ENCODE measurements at regions not wholly inside any gene's neighbourhood (a gene's known extent, or its start where the extent isn't known, plus 50 kb on each side); places are given as distances from the start of the nearest gene placed in this dataset.

DNA sequence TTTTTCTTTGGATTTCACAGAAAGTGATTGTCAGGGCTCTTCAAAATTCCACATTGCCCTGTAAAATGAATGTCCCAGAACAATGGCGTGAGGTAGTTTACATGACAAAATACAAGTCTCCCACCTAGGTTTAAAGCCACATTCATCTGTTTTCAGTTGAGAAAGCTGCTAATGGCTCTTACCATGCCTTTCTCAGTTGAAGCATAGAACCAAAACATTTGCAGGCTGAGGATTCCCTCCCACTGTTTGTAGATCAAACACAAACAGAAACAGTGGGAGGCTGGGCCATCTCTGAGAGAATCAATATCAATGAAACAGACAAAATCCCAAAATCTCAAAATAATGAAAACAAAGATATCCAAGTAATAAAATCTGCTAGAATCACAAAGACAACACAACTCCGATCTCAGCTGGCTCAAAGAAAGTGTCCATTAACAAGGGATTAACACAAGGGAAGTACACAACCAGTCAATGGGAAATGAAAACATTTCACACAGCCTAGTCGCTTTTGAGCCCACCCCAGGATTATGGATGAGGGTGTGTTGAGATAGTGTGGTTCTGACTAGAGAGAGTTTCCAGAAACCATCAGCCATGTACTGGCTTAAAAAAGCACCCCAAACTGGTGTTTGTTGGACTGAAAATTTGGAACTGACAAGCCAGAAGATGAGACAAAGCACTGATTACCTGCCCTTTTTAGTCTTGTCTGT is 54.5 kb upstream of the TMEM260 start:
- TF ChIP-seq, protein P1, sequence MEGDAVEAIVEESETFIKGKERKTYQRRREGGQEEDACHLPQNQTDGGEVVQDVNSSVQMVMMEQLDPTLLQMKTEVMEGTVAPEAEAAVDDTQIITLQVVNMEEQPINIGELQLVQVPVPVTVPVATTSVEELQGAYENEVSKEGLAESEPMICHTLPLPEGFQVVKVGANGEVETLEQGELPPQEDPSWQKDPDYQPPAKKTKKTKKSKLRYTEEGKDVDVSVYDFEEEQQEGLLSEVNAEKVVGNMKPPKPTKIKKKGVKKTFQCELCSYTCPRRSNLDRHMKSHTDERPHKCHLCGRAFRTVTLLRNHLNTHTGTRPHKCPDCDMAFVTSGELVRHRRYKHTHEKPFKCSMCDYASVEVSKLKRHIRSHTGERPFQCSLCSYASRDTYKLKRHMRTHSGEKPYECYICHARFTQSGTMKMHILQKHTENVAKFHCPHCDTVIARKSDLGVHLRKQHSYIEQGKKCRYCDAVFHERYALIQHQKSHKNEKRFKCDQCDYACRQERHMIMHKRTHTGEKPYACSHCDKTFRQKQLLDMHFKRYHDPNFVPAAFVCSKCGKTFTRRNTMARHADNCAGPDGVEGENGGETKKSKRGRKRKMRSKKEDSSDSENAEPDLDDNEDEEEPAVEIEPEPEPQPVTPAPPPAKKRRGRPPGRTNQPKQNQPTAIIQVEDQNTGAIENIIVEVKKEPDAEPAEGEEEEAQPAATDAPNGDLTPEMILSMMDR (IDR thresholded peaks at IDR 0.05; ENCODE audit: low read depth, low read length): no peak
- no peak for TF ChIP-seq EZH2phosphoT487 (IDR thresholded peaks at IDR 0.05; ENCODE audit: low read depth)

Measured in OCI-LY3 (cell line).